OCI-LY1 (cell line): ENCODE measurements at regions not wholly inside any gene's neighbourhood (a gene's known extent, or its start where the extent isn't known, plus 50 kb on each side); places are given as distances from the start of the nearest gene placed in this dataset.

Experiments used
- EZH2 ChIP-seq: fragments of 200-600 bp; sonication (generic), shearing (Covaris generic); IDR thresholded peaks from 2 replicates; pipeline ENCODE4 v1.8.0; 2017; ENCODE audit warnings: borderline replicate concordance, mixed run types, mild to moderate bottlenecking, antibody characterized with exemption, low read length, moderate library complexity, mixed read lengths
- TF ChIP-seq, protein P1 (sequence below): fragments of 200-600 bp; sonication (generic), shearing (Covaris generic); IDR thresholded peaks from 2 replicates; pipeline ENCODE4 v1.5.1; 2017; ENCODE audit warnings: mild to moderate bottlenecking, antibody characterized with exemption, low read length, moderate library complexity, mixed read lengths

DNA sequence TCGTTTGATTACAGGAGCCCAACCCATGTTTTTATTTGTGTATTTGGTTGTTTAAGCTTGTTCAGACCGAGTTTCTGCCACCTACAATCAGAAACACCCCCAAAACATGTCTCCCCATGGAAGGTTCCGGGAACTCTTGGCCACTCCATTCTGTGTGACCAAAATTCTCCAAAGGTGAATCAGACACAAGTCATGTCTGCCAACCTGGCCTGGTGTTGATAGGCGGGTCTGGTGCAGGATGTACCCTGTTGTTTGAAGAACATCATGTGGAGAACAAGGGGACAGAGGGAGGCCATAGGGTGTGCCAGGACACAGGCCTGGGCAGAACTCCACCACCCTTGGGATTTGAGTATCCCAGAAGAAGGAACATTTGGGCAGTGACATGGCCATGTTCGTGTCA lies 147.1 kb upstream of the MYL2 start:
- TF ChIP-seq, protein P1, sequence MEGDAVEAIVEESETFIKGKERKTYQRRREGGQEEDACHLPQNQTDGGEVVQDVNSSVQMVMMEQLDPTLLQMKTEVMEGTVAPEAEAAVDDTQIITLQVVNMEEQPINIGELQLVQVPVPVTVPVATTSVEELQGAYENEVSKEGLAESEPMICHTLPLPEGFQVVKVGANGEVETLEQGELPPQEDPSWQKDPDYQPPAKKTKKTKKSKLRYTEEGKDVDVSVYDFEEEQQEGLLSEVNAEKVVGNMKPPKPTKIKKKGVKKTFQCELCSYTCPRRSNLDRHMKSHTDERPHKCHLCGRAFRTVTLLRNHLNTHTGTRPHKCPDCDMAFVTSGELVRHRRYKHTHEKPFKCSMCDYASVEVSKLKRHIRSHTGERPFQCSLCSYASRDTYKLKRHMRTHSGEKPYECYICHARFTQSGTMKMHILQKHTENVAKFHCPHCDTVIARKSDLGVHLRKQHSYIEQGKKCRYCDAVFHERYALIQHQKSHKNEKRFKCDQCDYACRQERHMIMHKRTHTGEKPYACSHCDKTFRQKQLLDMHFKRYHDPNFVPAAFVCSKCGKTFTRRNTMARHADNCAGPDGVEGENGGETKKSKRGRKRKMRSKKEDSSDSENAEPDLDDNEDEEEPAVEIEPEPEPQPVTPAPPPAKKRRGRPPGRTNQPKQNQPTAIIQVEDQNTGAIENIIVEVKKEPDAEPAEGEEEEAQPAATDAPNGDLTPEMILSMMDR, result no peak
- TF ChIP-seq EZH2, result no peak
